Tibial artery (tissue), 4 donors: ENCODE measurements at regions not wholly inside any gene's neighbourhood (a gene's known extent, or its start where the extent isn't known, plus 50 kb on each side); places are given as distances from the start of the nearest gene placed in this dataset.
"Not testable (repeated sequence)": the region's sequence is repeated elsewhere in the genome, so short reads cannot be mapped to it uniquely, and the experiment has no call there.

Experiments
- DNase-seq, 2 donors: peaks; one replicate each; pipeline ENCODE4 v3.0.0-alpha.2; 2019
- H3K27ac ChIP-seq, 2 donors: fragments of 200-600 bp; sonication (generic) in 1 of 2; 1 replicate in 1 of 2; 2 replicates in 1 of 2; pipeline ENCODE4 v1.5.1; 2018 to 2019; ENCODE audit warnings: mild to moderate bottlenecking in 1 of 2
- H3K27me3 ChIP-seq, 2 donors: fragments of 200-600 bp; sonication (generic) in 1 of 2; one replicate each; pipeline versions ENCODE4 v1.5.1 to v1.6.0; 2016 to 2019
- H3K36me3 ChIP-seq, 3 donors: fragments of 200-600 bp; sonication (generic) in 2 of 3; one replicate each; pipeline ENCODE4 v1.5.1; 2016 to 2019; ENCODE audit warnings: mild to moderate bottlenecking in 2 of 3
- H3K4me1 ChIP-seq, 4 donors: fragments of 200-600 bp; sonication (generic) in 2 of 4; 1 replicate in 3 of 4; 2 replicates in 1 of 4; pipeline ENCODE4 v1.5.1; 2016 to 2019
- H3K4me3 ChIP-seq, 2 donors: fragments of 200-600 bp; sonication (generic) in 1 of 2; 1 replicate in 1 of 2; 2 replicates in 1 of 2; pipeline ENCODE4 v1.5.1; 2018 to 2019; ENCODE audit warnings: mild to moderate bottlenecking in 2 of 2
- H3K9me3 ChIP-seq, 3 donors: fragments of 200-600 bp; sonication (generic) in 1 of 3; one replicate each; pipeline ENCODE4 v1.5.1; 2016 to 2019
- intact Hi-C: fragments of 100-400 bp; cut with DNase I; formaldehyde crosslinking; loops from one replicate; pipeline ENCODE4 v1.15.0; 2023; ENCODE audit warnings: low total_unique reads
- TF ChIP-seq, protein P1 (sequence below), 2 experiments: fragments of 200-600 bp in 1 of 2; fragments of 450-650 bp in 1 of 2; IDR thresholded peaks; one replicate each; pipeline ENCODE4 v1.5.1; 2017 to 2019; ENCODE audit warnings: antibody characterized with exemption in 2 of 2, mild to moderate bottlenecking in 1 of 2, moderate library complexity in 1 of 2

- H3K4me3 ChIP-seq, H3K36me3 ChIP-seq, intact Hi-C loops, H3K4me1 ChIP-seq, H3K27me3 ChIP-seq, H3K27ac ChIP-seq: not testable (repeated sequence)
- H3K9me3 ChIP-seq = peaks cover 0 to 10% (median 0%) of the 10 kb centered on the region in 3 donors
- peak in 1 of 2 donors; percentile 23 for DNase-seq
These were observed 1065.1 kb downstream of the RPIA start for GRCh38 chr2:89756616-89757015.

DNA sequence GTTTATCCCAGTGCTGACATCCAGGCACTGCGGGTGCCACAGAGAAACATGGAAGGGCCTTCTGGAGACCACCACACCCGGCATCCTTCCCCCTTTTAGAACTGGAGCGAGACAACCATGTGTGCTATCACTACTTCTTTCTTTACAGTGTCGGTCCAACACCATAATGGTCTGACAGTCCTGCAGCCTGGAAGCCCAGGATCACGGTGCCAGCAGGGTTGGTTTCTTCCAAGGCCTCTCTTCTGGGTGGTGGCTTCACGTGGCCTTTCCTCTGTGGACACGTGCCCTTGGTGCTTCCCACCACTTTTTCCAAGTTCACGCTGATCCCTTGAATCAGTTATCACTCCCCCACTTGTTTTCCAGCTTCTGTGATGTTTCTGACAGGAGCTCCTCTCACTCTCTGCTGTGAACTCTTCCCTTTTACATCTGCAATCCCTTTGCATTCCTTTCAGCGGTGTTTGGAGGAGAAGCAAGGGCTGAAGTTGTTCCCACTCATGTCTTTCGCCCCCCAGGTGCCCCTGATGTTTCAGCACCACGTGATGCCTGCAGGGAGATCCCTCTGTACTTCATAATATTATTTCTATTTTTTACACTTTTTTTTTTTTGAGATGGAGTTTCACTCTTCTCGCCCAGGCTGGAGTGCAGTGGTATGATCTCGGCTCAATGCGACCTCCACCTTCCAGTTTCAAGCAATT, 1067.0 kb downstream of the RPIA start:
- peaks cover 0 to 17% (median 10%) of the 10 kb centered on the region in 3 donors for H3K9me3 ChIP-seq
- H3K4me1 ChIP-seq, H3K4me3 ChIP-seq, intact Hi-C loops, H3K36me3 ChIP-seq, DNase-seq, H3K27me3 ChIP-seq, H3K27ac ChIP-seq: not testable (repeated sequence)

DNA sequence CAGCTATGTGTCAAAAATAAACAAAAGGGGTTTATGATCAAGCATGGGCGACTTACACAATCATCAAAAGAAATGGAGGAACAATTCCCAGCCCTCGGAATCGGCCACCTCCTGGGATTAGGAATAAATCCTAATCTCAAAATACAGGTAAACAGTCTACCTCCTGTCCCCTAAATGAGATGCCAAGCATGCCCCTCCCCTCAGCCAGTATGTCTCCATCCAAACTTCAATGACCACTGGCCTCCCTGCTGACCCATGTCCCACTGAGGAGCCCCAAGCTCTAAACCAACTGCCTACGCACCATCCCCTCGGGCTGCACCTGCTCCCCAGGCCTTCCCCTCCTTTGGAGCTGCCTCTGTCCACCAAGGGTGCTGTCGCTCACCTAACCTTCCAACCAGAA, 1069.3 kb downstream of the RPIA start:
- DNase-seq, H3K27ac ChIP-seq, intact Hi-C loops, H3K36me3 ChIP-seq, H3K4me3 ChIP-seq, H3K4me1 ChIP-seq: not testable (repeated sequence)
- H3K9me3 ChIP-seq = peaks cover 0 to 33% (median 26%) of the 10 kb centered on the region in 3 donors
- H3K27me3 ChIP-seq = peaks cover 0 to 24% of the 10 kb centered on the region in 2 donors

- DNase-seq, intact Hi-C loops, H3K4me3 ChIP-seq, H3K36me3 ChIP-seq, H3K4me1 ChIP-seq, H3K27ac ChIP-seq: not testable (repeated sequence)
- peaks cover 0 to 27% of the 10 kb centered on the region in 2 donors for H3K27me3 ChIP-seq
- peaks cover 0 to 33% (median 26%) of the 10 kb centered on the region in 3 donors for H3K9me3 ChIP-seq
These were observed 1069.7 kb downstream of the RPIA start for GRCh38 chr2:89761171-89761570.

DNA sequence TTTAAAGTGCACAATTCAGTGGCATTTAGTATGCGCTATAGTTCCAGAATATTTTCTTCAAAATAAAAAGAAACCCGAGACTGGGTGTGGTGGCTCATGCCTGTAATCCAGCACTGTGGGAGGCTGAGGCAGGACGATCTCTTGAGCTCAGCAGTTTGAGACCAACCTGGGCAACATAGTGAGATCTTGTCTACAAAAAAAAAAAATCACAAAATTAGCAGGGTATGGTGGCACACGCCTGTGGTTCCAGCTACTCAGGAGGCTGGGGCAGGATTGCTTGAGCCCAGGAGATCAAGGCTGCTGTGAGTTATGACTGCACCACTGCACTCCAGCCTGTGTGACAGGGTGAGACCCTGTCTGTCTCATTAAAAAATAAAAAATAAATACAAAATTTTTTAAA, 1070.4 kb downstream of the RPIA start:
- H3K9me3 ChIP-seq = peaks cover 0 to 33% (median 26%) of the 10 kb centered on the region in 3 donors
- intact Hi-C loops, H3K4me3 ChIP-seq, H3K27ac ChIP-seq, H3K4me1 ChIP-seq, H3K36me3 ChIP-seq: not testable (repeated sequence)
- peaks cover 0 to 34% of the 10 kb centered on the region in 2 donors for H3K27me3 ChIP-seq
- DNase-seq = peak in 1 of 2 donors; percentile 16

DNA sequence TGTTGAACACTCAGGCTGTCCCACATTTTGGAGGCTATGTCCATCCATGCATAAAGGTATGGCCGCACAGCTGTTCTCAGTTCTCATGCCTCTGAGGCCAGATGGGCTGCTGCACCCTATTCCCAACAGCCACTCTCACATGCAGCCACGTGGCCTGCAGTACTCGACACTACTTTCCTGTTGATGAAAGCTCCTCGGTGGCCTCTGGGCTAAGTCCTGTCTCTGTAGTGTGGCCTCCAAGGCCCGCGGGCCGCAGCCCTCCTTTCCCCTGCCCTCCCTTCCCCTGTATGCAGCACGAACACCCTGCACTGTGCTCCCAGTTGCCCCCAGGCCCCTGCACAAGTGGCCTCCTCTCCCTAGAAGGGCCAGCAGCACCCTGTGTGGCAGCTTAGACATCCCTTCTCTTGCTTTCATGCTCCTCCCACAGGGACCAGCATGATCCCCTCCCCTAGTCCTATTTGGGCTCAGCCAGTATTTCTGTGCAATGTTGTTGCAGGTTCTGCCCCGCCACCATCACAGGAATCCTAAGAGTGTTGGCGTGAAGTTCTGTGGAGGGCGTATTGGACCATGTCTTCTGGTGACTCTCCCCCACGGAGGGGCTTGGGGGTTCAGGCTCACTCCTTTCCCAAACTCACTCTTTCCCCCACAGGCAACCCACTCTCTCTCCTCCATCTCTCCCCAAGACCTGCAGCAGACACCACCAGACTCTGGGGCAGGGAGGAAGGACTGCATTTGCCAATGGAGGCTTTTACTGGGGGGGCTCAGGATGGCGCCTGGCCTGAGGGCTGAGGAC, 1071.2 kb downstream of the RPIA start:
- H3K27me3 ChIP-seq = peaks cover 0 to 42% of the 10 kb centered on the region in 2 donors
- DNase-seq = peak; percentile 17 to 56
- intact Hi-C loops, H3K36me3 ChIP-seq, H3K4me1 ChIP-seq, H3K27ac ChIP-seq, H3K4me3 ChIP-seq: not testable (repeated sequence)
- peaks cover 0 to 31% (median 26%) of the 10 kb centered on the region in 3 donors for H3K9me3 ChIP-seq

DNA sequence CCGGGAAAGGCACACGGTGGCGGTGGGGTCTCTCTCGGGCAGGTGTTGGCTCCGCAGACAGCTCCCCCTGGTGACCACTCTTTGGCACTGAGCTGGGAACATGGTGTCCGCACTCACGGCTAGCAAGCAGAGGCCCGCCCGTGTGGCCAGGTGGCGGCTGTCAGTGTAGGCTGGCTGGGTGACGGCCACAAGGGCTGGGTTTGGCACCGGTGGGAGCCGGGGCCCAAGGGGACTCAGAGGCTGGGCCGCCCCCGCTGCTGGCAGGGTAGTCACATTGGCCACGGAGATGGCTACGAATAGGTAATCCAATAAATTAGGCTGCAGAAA, 1071.7 kb downstream of the RPIA start:
- TF ChIP-seq, protein P1, sequence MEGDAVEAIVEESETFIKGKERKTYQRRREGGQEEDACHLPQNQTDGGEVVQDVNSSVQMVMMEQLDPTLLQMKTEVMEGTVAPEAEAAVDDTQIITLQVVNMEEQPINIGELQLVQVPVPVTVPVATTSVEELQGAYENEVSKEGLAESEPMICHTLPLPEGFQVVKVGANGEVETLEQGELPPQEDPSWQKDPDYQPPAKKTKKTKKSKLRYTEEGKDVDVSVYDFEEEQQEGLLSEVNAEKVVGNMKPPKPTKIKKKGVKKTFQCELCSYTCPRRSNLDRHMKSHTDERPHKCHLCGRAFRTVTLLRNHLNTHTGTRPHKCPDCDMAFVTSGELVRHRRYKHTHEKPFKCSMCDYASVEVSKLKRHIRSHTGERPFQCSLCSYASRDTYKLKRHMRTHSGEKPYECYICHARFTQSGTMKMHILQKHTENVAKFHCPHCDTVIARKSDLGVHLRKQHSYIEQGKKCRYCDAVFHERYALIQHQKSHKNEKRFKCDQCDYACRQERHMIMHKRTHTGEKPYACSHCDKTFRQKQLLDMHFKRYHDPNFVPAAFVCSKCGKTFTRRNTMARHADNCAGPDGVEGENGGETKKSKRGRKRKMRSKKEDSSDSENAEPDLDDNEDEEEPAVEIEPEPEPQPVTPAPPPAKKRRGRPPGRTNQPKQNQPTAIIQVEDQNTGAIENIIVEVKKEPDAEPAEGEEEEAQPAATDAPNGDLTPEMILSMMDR (IDR thresholded peaks at IDR 0.05) = no peak
- Histone ChIP-seq H3K36me3 (no peaks in the 10 kb centered on the region), H3K27me3 (peaks cover 0 to 47% of the 10 kb centered on the region in 2 donors), H3K9me3 (peaks cover 0 to 30% (median 26%) of the 10 kb centered on the region in 3 donors), H3K4me1 (peaks cover 0 to 8% (median 0%) of the 10 kb centered on the region in 4 donors), H3K27ac (no peak overlapping the region), H3K4me3 (no peak overlapping the region)
- intact Hi-C loops = no loop called here
- DNase-seq = peak; percentile 19 to 63

DNA sequence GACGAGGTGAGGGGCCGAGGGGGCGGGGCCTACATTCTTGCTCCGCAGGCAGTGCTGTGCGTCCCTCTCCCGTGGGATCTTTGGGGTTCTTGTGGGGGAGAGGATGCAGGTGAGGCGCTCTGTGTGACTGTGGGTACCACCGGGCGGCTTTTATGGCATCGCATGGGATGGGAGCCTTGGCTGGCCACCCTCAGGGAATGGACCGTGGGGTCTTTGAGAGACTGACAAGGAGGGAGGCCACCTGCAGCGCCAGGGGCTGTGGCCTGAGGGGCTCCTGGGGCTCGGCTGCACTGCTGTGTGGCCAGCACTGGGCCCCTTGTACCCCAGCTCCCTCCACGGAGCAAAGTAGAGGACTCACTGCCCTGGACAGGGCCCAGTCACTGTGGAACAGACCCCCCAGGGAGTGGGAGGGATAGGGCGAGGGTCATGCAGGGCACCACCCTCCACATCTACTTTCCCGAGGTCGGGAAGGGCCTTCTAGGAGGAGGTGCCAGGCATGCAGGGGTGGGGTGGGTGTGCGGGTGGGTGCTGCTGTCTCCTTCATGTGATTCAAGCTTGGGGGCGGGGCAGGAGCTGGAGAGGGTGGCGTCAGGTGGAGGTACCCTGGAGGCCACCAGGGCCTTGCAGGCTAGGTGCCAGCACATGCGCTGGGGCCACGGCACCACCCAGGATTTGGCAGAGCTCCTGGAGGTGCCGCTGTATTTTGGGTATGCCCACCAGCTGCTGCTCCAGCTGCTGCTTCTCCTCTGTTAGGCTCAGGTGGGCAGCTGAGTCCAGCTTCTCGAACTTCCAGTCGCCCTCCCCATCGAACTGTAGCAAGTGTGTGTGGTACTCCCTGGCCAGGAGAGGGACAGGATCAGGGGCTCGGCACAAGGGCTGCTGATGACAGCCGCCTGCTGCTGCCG, 1072.4 kb downstream of the RPIA start:
- TF ChIP-seq, protein P1 (IDR thresholded peaks at IDR 0.05) = no peak
- intact Hi-C loops = no loop called here
- peak; percentile 20 to 62 for DNase-seq

GRCh38 chr2:89764571-89765360, 1073.3 kb downstream of the RPIA start:
- H3K36me3 ChIP-seq, intact Hi-C loops, H3K27ac ChIP-seq, H3K4me1 ChIP-seq, H3K4me3 ChIP-seq: not testable (repeated sequence)
- Histone ChIP-seq H3K27me3 (peaks cover 0 to 47% of the 10 kb centered on the region in 2 donors), H3K9me3 (peaks cover 0 to 30% (median 26%) of the 10 kb centered on the region in 3 donors)
- peak; percentile 21 to 58 for DNase-seq

More for the DNA sequence above, 1072.4 kb downstream of the RPIA start:
- no peaks in the 10 kb centered on the region for H3K36me3 ChIP-seq
- no peak overlapping the region for H3K4me3 ChIP-seq
- H3K4me1 ChIP-seq = peaks cover 0 to 8% (median 0%) of the 10 kb centered on the region in 4 donors
- H3K27me3 ChIP-seq = peaks cover 0 to 47% of the 10 kb centered on the region in 2 donors
- peaks cover 0 to 30% (median 26%) of the 10 kb centered on the region in 3 donors for H3K9me3 ChIP-seq
- H3K27ac ChIP-seq = no peak overlapping the region

DNA sequence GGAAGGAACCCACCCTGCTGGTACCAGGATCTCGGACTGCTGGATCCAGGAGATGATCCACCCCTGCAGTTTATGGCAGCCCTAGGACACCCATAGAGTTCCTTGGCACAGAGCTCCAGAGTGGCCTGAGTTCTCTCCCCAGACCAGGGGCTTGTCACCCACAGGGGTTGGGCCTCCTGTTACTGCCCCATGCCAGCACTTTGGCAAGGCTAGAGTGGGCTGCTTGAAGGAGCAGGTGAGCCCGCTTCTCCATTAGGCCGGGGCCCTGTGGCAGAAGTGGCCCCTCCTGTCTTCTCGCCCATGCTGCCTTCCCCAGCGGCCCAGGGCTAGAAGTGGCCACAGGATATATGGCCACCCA, 1073.9 kb downstream of the RPIA start:
- peaks cover 0 to 30% (median 26%) of the 10 kb centered on the region in 3 donors for H3K9me3 ChIP-seq
- H3K27ac ChIP-seq, H3K36me3 ChIP-seq, intact Hi-C loops, H3K4me3 ChIP-seq, H3K4me1 ChIP-seq: not testable (repeated sequence)
- H3K27me3 ChIP-seq = peaks cover 0 to 47% of the 10 kb centered on the region in 2 donors
- DNase-seq = peak in 1 of 2 donors; percentile 14
